HepG2 (cell line): ENCODE measurements at regions not wholly inside any gene's neighbourhood (a gene's known extent, or its start where the extent isn't known, plus 50 kb on each side); places are given as distances from the start of the nearest gene placed in this dataset.

Source experiments
- ATAC-seq: fragments of 200-7000 bp; cut with Tn5 transposase; 3 replicates; pipeline ENCODE4 v1.9.1; 2020; ENCODE audit warnings: mild to moderate bottlenecking, moderate library complexity
- BruUV-seq: library from RNA; stranded (reverse); fragments of 400-500 nt; replicated peaks from 2 replicates; lab custom pipeline; 2021; lab: Mats Ljungman, UMichigan
- CTCF ChIA-PET: fragments of 300-600 bp; formaldehyde crosslinking; extraction: SDS; loops from one replicate; lab custom pipeline; 2021; ENCODE audit warnings: low total read pairs, inconsistent platforms, low intra/inter-chr PET ratio; lab: Yijun Ruan, JAX
- POLR2A ChIA-PET: fragments of 350-600 bp; sonication (Branson Sonifier 250); formaldehyde crosslinking; loops from one replicate; lab custom pipeline; 2020; ENCODE audit warnings: antibody characterized with exemption, inconsistent platforms; lab: Yijun Ruan, JAX
- DNase-seq: peaks from one replicate; pipeline ENCODE4 v3.0.0-alpha.2; 2015; ENCODE audit warnings: low spot score
- FAIRE-seq: peaks from 3 replicates; lab custom pipeline; 2011; peaks lifted over from hg19 to GRCh38; lab: Jason Lieb, UNC
- H2AFZ ChIP-seq: one replicate; pipeline ENCODE4 v1.6.1; 2011; ENCODE audit warnings: low read length, inconsistent platforms
- H3K27ac ChIP-seq: fragments of 300-600 bp; 3 replicates; pipeline ENCODE4 v1.8.0; 2011; ENCODE audit warnings: mixed run types, mild to moderate bottlenecking, mixed read lengths, low read length, inconsistent platforms; ENCODE audit not compliant: insufficient read depth; ENCODE audit errors: extremely low read length
- H3K27me3 ChIP-seq, 2 experiments: fragments of 200-600 bp in 1 of 2; 2 replicates in 1 of 2; 3 replicates in 1 of 2; pipeline versions ENCODE4 v1.6.0 to v1.8.0; 2011; ENCODE audit warnings: low read length in 2 of 2, mild to moderate bottlenecking in 2 of 2, moderate library complexity in 2 of 2, inconsistent platforms in 1 of 2; ENCODE audit not compliant: insufficient read depth in 2 of 2, control insufficient read depth in 1 of 2
- H3K36me3 ChIP-seq, 2 experiments: fragments of 200-600 bp in 1 of 2; replicated peaks in 1 of 2; 2 replicates in 1 of 2; 3 replicates in 1 of 2; pipeline versions ENCODE4 v1.5.1 to v1.8.0; 2011; ENCODE audit warnings: low read length in 2 of 2, inconsistent platforms in 1 of 2; ENCODE audit not compliant: insufficient read depth in 2 of 2, control insufficient read depth in 1 of 2
- H3K4me1 ChIP-seq: 2 replicates; pipeline ENCODE4 v1.5.1; 2012; ENCODE audit warnings: low read length, inconsistent platforms; ENCODE audit not compliant: insufficient read depth
- H3K4me2 ChIP-seq: 2 replicates; pipeline ENCODE4 v1.6.0; 2011; ENCODE audit warnings: low read depth, low read length, inconsistent platforms
- H3K4me3 ChIP-seq, 3 experiments: fragments of 200-600 bp in 1 of 3; sonication (generic), shearing (Covaris generic) in 1 of 3; replicated peaks in 1 of 3; 2 replicates each; pipeline ENCODE4 v1.5.1; 2011 to 2016; ENCODE audit warnings: low read length in 3 of 3, inconsistent platforms in 2 of 3, low read depth in 2 of 3, mild to moderate bottlenecking in 2 of 3, control low read depth in 1 of 3, mixed read lengths in 1 of 3; ENCODE audit not compliant: insufficient read depth in 1 of 3
- H3K79me2 ChIP-seq: one replicate; pipeline ENCODE4 v1.6.1; 2011; ENCODE audit warnings: low read length, inconsistent platforms; ENCODE audit not compliant: insufficient read depth
- H3K9ac ChIP-seq: 2 replicates; pipeline ENCODE4 v1.6.0; 2011; ENCODE audit warnings: mild to moderate bottlenecking, low read depth, low read length, inconsistent platforms; ENCODE audit not compliant: insufficient read depth
- H3K9me3 ChIP-seq: 2 replicates; pipeline ENCODE4 v1.5.1; 2012; ENCODE audit warnings: mild to moderate bottlenecking, low read length
- H4K20me1 ChIP-seq: 2 replicates; pipeline ENCODE4 v1.6.0; 2011; ENCODE audit warnings: inconsistent platforms, mild to moderate bottlenecking, low read length, moderate library complexity; ENCODE audit not compliant: insufficient read depth
- CHD2 ChIP-seq: IDR thresholded peaks from 2 replicates; pipeline ENCODE4 v1.6.1; 2011; ENCODE audit warnings: low read depth, low read length, improper control_type of control experiment
- EEA1 ChIP-seq: sonication (generic); formaldehyde crosslinking; IDR thresholded peaks from 2 replicates; pipeline ENCODE4 v1.5.1; 2020; ENCODE audit warnings: mild to moderate bottlenecking, missing genetic modification reagents, borderline replicate concordance
- FOXP1 ChIP-seq, 2 experiments: fragments of 450-650 bp in 1 of 2; IDR thresholded peaks; 2 replicates each; pipeline ENCODE4 v1.6.1; 2017 to 2018; ENCODE audit warnings: antibody characterized with exemption in 1 of 2
- KMT2A ChIP-seq: sonication (generic); formaldehyde crosslinking; IDR thresholded peaks from 2 replicates; pipeline ENCODE4 v1.4.0; 2020; ENCODE audit warnings: missing genetic modification reagents
- MAFF ChIP-seq: IDR thresholded peaks from 2 replicates; pipeline ENCODE4 v1.6.1; 2011; ENCODE audit warnings: low read depth, low read length, improper control_type of control experiment
- NONO ChIP-seq, 2 experiments: fragments of 450-650 bp in 1 of 2; sonication (generic) in 1 of 2; formaldehyde crosslinking in 1 of 2; IDR thresholded peaks in 1 of 2; conservative IDR thresholded peaks in 1 of 2; 2 replicates each; pipeline versions ENCODE4 v1.6.1 to v1.8.0; 2017 to 2022; ENCODE audit warnings: mild to moderate bottlenecking in 1 of 2, missing genetic modification reagents in 1 of 2, moderate library complexity in 1 of 2
- POGZ ChIP-seq: sonication (generic); formaldehyde crosslinking; IDR thresholded peaks from 2 replicates; pipeline ENCODE4 v1.4.0; 2020; ENCODE audit warnings: mild to moderate bottlenecking, missing genetic modification reagents
- SKI ChIP-seq: fragments of 450-650 bp; IDR thresholded peaks from one replicate; pipeline ENCODE4 v1.6.1; 2018; ENCODE audit warnings: mild to moderate bottlenecking; ENCODE audit not compliant: partially characterized antibody
- SOX13 ChIP-seq, 3 experiments: fragments of 450-650 bp in 1 of 3; sonication (generic) in 1 of 3; formaldehyde crosslinking in 1 of 3; IDR thresholded peaks in 2 of 3; conservative IDR thresholded peaks in 1 of 3; 2 replicates each; pipeline versions ENCODE4 v1.5.0 to v1.6.1; 2016 to 2020; ENCODE audit warnings: antibody characterized with exemption in 1 of 3, mild to moderate bottlenecking in 1 of 3, missing compliant biosample characterization in 1 of 3, missing genetic modification reagents in 1 of 3, moderate library complexity in 1 of 3
- U2AF2 ChIP-seq: fragments of 200-400 bp; formaldehyde crosslinking; IDR thresholded peaks from 2 replicates; pipeline ENCODE4 v1.6.1; 2017; ENCODE audit warnings: low read depth, mild to moderate bottlenecking, low read length
- ZBTB38 ChIP-seq: sonication (generic); formaldehyde crosslinking; IDR thresholded peaks from 2 replicates; pipeline ENCODE4 v1.5.1; 2020; ENCODE audit warnings: mild to moderate bottlenecking, missing genetic modification reagents
- ZBTB7A ChIP-seq: sonication (generic); formaldehyde crosslinking; IDR thresholded peaks from 2 replicates; pipeline ENCODE4 v1.8.0; 2022; ENCODE audit warnings: mild to moderate bottlenecking, missing genetic modification reagents
- ZMYM3 ChIP-seq: sonication (generic); formaldehyde crosslinking; IDR thresholded peaks from 2 replicates; pipeline ENCODE4 v1.5.1; 2020; ENCODE audit warnings: mild to moderate bottlenecking, missing genetic modification reagents
- ZNF263 ChIP-seq: sonication (generic); formaldehyde crosslinking; IDR thresholded peaks from 2 replicates; pipeline ENCODE4 v1.4.0; 2020; ENCODE audit warnings: missing genetic modification reagents
- ZNF30 ChIP-seq: sonication (generic); formaldehyde crosslinking; IDR thresholded peaks from 2 replicates; pipeline ENCODE4 v1.5.0; 2020; ENCODE audit warnings: mild to moderate bottlenecking, missing genetic modification reagents
- ZNF615 ChIP-seq: sonication (generic); formaldehyde crosslinking; IDR thresholded peaks from 2 replicates; pipeline ENCODE4 v1.5.0; 2020; ENCODE audit warnings: mild to moderate bottlenecking, missing genetic modification reagents, borderline replicate concordance
- ZNF777 ChIP-seq: sonication (generic); formaldehyde crosslinking; IDR thresholded peaks from 2 replicates; pipeline ENCODE4 v1.4.0; 2020; ENCODE audit warnings: missing genetic modification reagents
- WGBS: methylation state at CpG from one replicate; pipeline ENCODE4 v1.1.6; 2017; ENCODE audit warnings: low lambda C conversion rate; 5-methylcytosine and 5-hydroxymethylcytosine counted together
- in situ Hi-C: cut with HindIII; loops from 2 replicates; pipeline ENCODE4 v1.10.0; 2017; ENCODE audit warnings: low pct_unique_long_range_greater_than_20kb; ENCODE audit not compliant: extremely low pct_ligation_motif_present
- intact Hi-C: fragments of 100-400 bp; cut with micrococcal nuclease; formaldehyde crosslinking; loops from one replicate; pipeline ENCODE4 v1.10.0; 2022; ENCODE audit not compliant: unreplicated experiment
- TF ChIP-seq, protein P1 (sequence below): sonication (generic); formaldehyde crosslinking; IDR thresholded peaks from 2 replicates; pipeline ENCODE4 v1.9.0; 2021; ENCODE audit warnings: missing genetic modification reagents, borderline replicate concordance
- TF ChIP-seq, protein P2 (sequence below): sonication (generic); formaldehyde crosslinking; IDR thresholded peaks from 2 replicates; pipeline ENCODE4 v1.9.0; 2021; ENCODE audit warnings: missing genetic modification reagents, mild to moderate bottlenecking, borderline replicate concordance
- TF ChIP-seq, protein P3 (sequence below): sonication (generic); formaldehyde crosslinking; IDR thresholded peaks from 2 replicates; pipeline ENCODE4 v1.5.0; 2020; ENCODE audit warnings: missing genetic modification reagents

DNA sequence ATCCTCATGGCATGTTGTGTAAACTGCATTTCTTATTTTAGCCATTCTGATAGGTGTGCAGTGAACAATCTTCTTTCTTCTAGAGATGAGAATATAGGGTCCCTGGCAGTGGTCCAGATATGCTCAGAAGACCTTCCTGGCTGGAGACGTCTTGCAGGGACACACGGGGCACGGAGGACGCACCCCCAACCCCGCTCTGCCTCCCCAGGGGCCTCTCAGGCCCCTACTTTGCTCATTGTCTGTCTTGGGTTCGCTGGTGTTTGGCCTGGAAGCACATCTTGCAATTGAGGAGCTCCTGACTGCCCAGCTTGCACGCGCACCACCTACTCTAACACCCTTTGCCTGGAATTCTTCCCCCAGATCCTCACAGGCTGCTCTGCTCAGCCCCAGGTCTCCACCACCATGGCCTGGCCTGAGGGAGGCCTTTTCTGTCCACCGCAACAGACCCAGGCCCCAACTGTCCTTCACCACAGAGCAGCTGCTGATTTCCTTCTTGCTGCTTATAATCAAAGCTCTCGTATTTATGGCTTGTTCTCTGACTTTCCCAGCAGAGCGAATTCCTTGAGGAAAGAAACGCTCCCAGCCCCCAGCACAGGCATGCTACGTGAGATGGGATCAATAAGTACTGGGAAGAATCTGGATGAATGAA lies 295.9 kb upstream of the HDAC4 start:
- no TSS peak for BruUV-seq
- no peaks in the 10 kb centered on the region; the same call in 1 of the 2 replicates for H4K20me1 ChIP-seq

More for the DNA sequence above, 295.9 kb upstream of the HDAC4 start:
- ATAC-seq: no peak
- in situ Hi-C loops (no loop called here), intact Hi-C loops (no loop called here)
- ChIA-PET CTCF (no interaction called here), POLR2A (no interaction called here)
- Histone ChIP-seq H3K9me3 (no peaks in the 10 kb centered on the region), H3K9ac (no peak overlapping the region), H2AFZ (no peak overlapping the region), H3K36me3 (no peaks in the 10 kb centered on the region), H3K4me1 (no peaks in the 10 kb centered on the region), H3K27ac (no peak overlapping the region), H3K4me3 (no peak overlapping the region), H3K4me2 (no peak overlapping the region), H3K79me2 (no peaks in the 10 kb centered on the region), H3K27me3 (peaks cover 2 to 47% of the 10 kb centered on the region in 2 experiments; a peak in 4 of 5 replicates)
- TF ChIP-seq KMT2A (CRISPR knock-in tag): no peak
- TF ChIP-seq ZNF263 (CRISPR knock-in tag): no peak
- no peak for TF ChIP-seq U2AF2
- no peak for TF ChIP-seq NONO (IDR thresholded peaks at IDR 0.05)
- TF ChIP-seq NONO (CRISPR knock-in tag; conservative IDR thresholded peaks at IDR 0.05): no peak
- TF ChIP-seq, protein P1, sequence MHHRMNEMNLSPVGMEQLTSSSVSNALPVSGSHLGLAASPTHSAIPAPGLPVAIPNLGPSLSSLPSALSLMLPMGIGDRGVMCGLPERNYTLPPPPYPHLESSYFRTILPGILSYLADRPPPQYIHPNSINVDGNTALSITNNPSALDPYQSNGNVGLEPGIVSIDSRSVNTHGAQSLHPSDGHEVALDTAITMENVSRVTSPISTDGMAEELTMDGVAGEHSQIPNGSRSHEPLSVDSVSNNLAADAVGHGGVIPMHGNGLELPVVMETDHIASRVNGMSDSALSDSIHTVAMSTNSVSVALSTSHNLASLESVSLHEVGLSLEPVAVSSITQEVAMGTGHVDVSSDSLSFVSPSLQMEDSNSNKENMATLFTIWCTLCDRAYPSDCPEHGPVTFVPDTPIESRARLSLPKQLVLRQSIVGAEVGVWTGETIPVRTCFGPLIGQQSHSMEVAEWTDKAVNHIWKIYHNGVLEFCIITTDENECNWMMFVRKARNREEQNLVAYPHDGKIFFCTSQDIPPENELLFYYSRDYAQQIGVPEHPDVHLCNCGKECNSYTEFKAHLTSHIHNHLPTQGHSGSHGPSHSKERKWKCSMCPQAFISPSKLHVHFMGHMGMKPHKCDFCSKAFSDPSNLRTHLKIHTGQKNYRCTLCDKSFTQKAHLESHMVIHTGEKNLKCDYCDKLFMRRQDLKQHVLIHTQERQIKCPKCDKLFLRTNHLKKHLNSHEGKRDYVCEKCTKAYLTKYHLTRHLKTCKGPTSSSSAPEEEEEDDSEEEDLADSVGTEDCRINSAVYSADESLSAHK: no peak
- TF ChIP-seq ZNF777 (CRISPR knock-in tag): no peak
- no peak for TF ChIP-seq SOX13 (IDR thresholded peaks at IDR 0.05)
- TF ChIP-seq SOX13 (CRISPR knock-in tag; conservative IDR thresholded peaks at IDR 0.05 in 1 of 2, IDR thresholded peaks at IDR 0.05 in 1 of 2): no peak
- TF ChIP-seq CHD2: no peak
- TF ChIP-seq, protein P2, sequence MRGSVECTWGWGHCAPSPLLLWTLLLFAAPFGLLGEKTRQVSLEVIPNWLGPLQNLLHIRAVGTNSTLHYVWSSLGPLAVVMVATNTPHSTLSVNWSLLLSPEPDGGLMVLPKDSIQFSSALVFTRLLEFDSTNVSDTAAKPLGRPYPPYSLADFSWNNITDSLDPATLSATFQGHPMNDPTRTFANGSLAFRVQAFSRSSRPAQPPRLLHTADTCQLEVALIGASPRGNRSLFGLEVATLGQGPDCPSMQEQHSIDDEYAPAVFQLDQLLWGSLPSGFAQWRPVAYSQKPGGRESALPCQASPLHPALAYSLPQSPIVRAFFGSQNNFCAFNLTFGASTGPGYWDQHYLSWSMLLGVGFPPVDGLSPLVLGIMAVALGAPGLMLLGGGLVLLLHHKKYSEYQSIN (CRISPR knock-in tag): no peak
- no peak for TF ChIP-seq POGZ (CRISPR knock-in tag)
- TF ChIP-seq ZBTB38 (CRISPR knock-in tag): no peak
- TF ChIP-seq FOXP1 (IDR thresholded peaks at IDR 0.05): no peak
- no peak for TF ChIP-seq FOXP1 (CRISPR knock-in tag; IDR thresholded peaks at IDR 0.05)
- no peak for TF ChIP-seq ZNF615 (CRISPR knock-in tag)
- TF ChIP-seq SKI: no peak
- TF ChIP-seq ZNF30 (CRISPR knock-in tag): no peak
- no peak for TF ChIP-seq EEA1 (CRISPR knock-in tag)
- TF ChIP-seq ZBTB7A: no peak
- TF ChIP-seq ZMYM3: no peak
- TF ChIP-seq, protein P3, sequence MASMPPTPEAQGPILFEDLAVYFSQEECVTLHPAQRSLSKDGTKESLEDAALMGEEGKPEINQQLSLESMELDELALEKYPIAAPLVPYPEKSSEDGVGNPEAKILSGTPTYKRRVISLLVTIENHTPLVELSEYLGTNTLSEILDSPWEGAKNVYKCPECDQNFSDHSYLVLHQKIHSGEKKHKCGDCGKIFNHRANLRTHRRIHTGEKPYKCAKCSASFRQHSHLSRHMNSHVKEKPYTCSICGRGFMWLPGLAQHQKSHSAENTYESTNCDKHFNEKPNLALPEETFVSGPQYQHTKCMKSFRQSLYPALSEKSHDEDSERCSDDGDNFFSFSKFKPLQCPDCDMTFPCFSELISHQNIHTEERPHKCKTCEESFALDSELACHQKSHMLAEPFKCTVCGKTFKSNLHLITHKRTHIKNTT: no peak
- no peak for TF ChIP-seq MAFF
- 29% methylated on average over 13 of the region's 13 CpGs for WGBS
- no peak for FAIRE-seq
- no peak for DNase-seq
